HepG2 (cell line): ENCODE measurements at regions not wholly inside any gene's neighbourhood (a gene's known extent, or its start where the extent isn't known, plus 50 kb on each side); places are given as distances from the start of the nearest gene placed in this dataset.

ENCODE experiments used
- ATAC-seq: fragments of 200-7000 bp; cut with Tn5 transposase; 3 replicates; pipeline ENCODE4 v1.9.1; 2020; ENCODE audit warnings: mild to moderate bottlenecking, moderate library complexity
- BruUV-seq: library from RNA; stranded (reverse); fragments of 400-500 nt; replicated peaks from 2 replicates; lab custom pipeline; 2021; lab: Mats Ljungman, UMichigan
- CTCF ChIA-PET: fragments of 300-600 bp; formaldehyde crosslinking; extraction: SDS; loops from one replicate; lab custom pipeline; 2021; ENCODE audit warnings: low total read pairs, inconsistent platforms, low intra/inter-chr PET ratio; lab: Yijun Ruan, JAX
- POLR2A ChIA-PET: fragments of 350-600 bp; sonication (Branson Sonifier 250); formaldehyde crosslinking; loops from one replicate; lab custom pipeline; 2020; ENCODE audit warnings: antibody characterized with exemption, inconsistent platforms; lab: Yijun Ruan, JAX
- DNase-seq: peaks from one replicate; pipeline ENCODE4 v3.0.0-alpha.2; 2015; ENCODE audit warnings: low spot score
- FAIRE-seq: peaks from 3 replicates; lab custom pipeline; 2011; peaks lifted over from hg19 to GRCh38; lab: Jason Lieb, UNC
- H2AFZ ChIP-seq: one replicate; pipeline ENCODE4 v1.6.1; 2011; ENCODE audit warnings: low read length, inconsistent platforms
- H3K27ac ChIP-seq: fragments of 300-600 bp; 3 replicates; pipeline ENCODE4 v1.8.0; 2011; ENCODE audit warnings: mixed run types, mild to moderate bottlenecking, mixed read lengths, low read length, inconsistent platforms; ENCODE audit not compliant: insufficient read depth; ENCODE audit errors: extremely low read length
- H3K27me3 ChIP-seq, 2 experiments: fragments of 200-600 bp in 1 of 2; 2 replicates in 1 of 2; 3 replicates in 1 of 2; pipeline versions ENCODE4 v1.6.0 to v1.8.0; 2011; ENCODE audit warnings: low read length in 2 of 2, mild to moderate bottlenecking in 2 of 2, moderate library complexity in 2 of 2, inconsistent platforms in 1 of 2; ENCODE audit not compliant: insufficient read depth in 2 of 2, control insufficient read depth in 1 of 2
- H3K36me3 ChIP-seq, 2 experiments: fragments of 200-600 bp in 1 of 2; replicated peaks in 1 of 2; 2 replicates in 1 of 2; 3 replicates in 1 of 2; pipeline versions ENCODE4 v1.5.1 to v1.8.0; 2011; ENCODE audit warnings: low read length in 2 of 2, inconsistent platforms in 1 of 2; ENCODE audit not compliant: insufficient read depth in 2 of 2, control insufficient read depth in 1 of 2
- H3K4me1 ChIP-seq: 2 replicates; pipeline ENCODE4 v1.5.1; 2012; ENCODE audit warnings: low read length, inconsistent platforms; ENCODE audit not compliant: insufficient read depth
- H3K4me2 ChIP-seq: 2 replicates; pipeline ENCODE4 v1.6.0; 2011; ENCODE audit warnings: low read depth, low read length, inconsistent platforms
- H3K4me3 ChIP-seq, 3 experiments: fragments of 200-600 bp in 1 of 3; sonication (generic), shearing (Covaris generic) in 1 of 3; replicated peaks in 1 of 3; 2 replicates each; pipeline ENCODE4 v1.5.1; 2011 to 2016; ENCODE audit warnings: low read length in 3 of 3, inconsistent platforms in 2 of 3, low read depth in 2 of 3, mild to moderate bottlenecking in 2 of 3, control low read depth in 1 of 3, mixed read lengths in 1 of 3; ENCODE audit not compliant: insufficient read depth in 1 of 3
- H3K79me2 ChIP-seq: one replicate; pipeline ENCODE4 v1.6.1; 2011; ENCODE audit warnings: low read length, inconsistent platforms; ENCODE audit not compliant: insufficient read depth
- H3K9ac ChIP-seq: 2 replicates; pipeline ENCODE4 v1.6.0; 2011; ENCODE audit warnings: mild to moderate bottlenecking, low read depth, low read length, inconsistent platforms; ENCODE audit not compliant: insufficient read depth
- H3K9me3 ChIP-seq: 2 replicates; pipeline ENCODE4 v1.5.1; 2012; ENCODE audit warnings: mild to moderate bottlenecking, low read length
- H4K20me1 ChIP-seq: 2 replicates; pipeline ENCODE4 v1.6.0; 2011; ENCODE audit warnings: inconsistent platforms, mild to moderate bottlenecking, low read length, moderate library complexity; ENCODE audit not compliant: insufficient read depth
- HNRNPL ChIP-seq: fragments of 200-400 bp; formaldehyde crosslinking; IDR thresholded peaks from 2 replicates; pipeline ENCODE4 v1.6.1; 2017; ENCODE audit warnings: mild to moderate bottlenecking, low read depth, low read length
- JUN ChIP-seq: sonication (generic); formaldehyde crosslinking; IDR thresholded peaks from 2 replicates; pipeline ENCODE4 v1.4.0; 2020; ENCODE audit warnings: mild to moderate bottlenecking, missing genetic modification reagents
- KDM3A ChIP-seq: IDR thresholded peaks from 2 replicates; pipeline ENCODE4 v1.6.1; 2018; ENCODE audit warnings: low read depth, missing compliant biosample characterization
- NAIF1 ChIP-seq: sonication (generic); formaldehyde crosslinking; IDR thresholded peaks from 2 replicates; pipeline ENCODE4 v1.5.0; 2020; ENCODE audit warnings: mild to moderate bottlenecking, missing genetic modification reagents, borderline replicate concordance
- ZNF530 ChIP-seq: sonication (generic); formaldehyde crosslinking; IDR thresholded peaks from 2 replicates; pipeline ENCODE4 v1.5.0; 2020; ENCODE audit warnings: low read depth, mild to moderate bottlenecking, missing genetic modification reagents
- ZNF589 ChIP-seq: sonication (generic); formaldehyde crosslinking; conservative IDR thresholded peaks from 2 replicates; pipeline ENCODE4 v1.8.0; 2022; ENCODE audit warnings: mild to moderate bottlenecking, moderate library complexity, missing genetic modification reagents
- in situ Hi-C: cut with HindIII; loops from 2 replicates; pipeline ENCODE4 v1.10.0; 2017; ENCODE audit warnings: low pct_unique_long_range_greater_than_20kb; ENCODE audit not compliant: extremely low pct_ligation_motif_present
- intact Hi-C: fragments of 100-400 bp; cut with micrococcal nuclease; formaldehyde crosslinking; loops from one replicate; pipeline ENCODE4 v1.10.0; 2022; ENCODE audit not compliant: unreplicated experiment
- TF ChIP-seq, protein P1 (sequence below): sonication (generic); formaldehyde crosslinking; IDR thresholded peaks from 2 replicates; pipeline ENCODE4 v1.4.0; 2020; ENCODE audit warnings: mild to moderate bottlenecking, missing genetic modification reagents, borderline replicate concordance
- TF ChIP-seq, protein P2 (sequence below): sonication (generic); formaldehyde crosslinking; IDR thresholded peaks from 2 replicates; pipeline ENCODE4 v1.8.1; 2022; ENCODE audit warnings: mild to moderate bottlenecking, missing genetic modification reagents
- TF ChIP-seq, protein P3 (sequence below): sonication (generic); formaldehyde crosslinking; IDR thresholded peaks from 2 replicates; pipeline ENCODE4 v1.5.0; 2020; ENCODE audit warnings: mild to moderate bottlenecking, missing genetic modification reagents

DNA sequence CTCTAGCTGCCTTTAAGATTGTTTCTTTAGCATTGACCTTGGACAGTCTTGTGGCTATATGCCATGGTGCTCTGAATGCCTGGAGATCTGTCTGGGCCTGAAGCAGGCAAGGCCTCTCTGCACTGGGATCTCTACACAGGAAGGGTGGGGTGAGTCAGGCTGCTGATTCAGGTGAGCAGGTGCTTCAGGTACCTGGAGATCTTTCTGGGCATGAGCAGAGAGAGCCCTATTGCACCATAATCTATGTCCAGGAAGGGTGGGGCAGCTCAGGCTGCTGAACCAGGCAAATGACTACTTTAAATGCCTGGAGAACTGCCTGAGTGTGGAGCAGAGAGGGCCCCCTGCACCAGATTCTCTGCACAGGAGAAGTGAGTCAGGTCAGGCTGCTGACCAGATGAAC is 94.5 kb downstream of the TPBG start:
- H3K4me3 ChIP-seq = no peak overlapping the region
- no peak overlapping the region for H3K27ac ChIP-seq
- BruUV-seq = no TSS peak
- no peak overlapping the region for H3K4me2 ChIP-seq
- no peaks in the 10 kb centered on the region for H3K9me3 ChIP-seq
- ATAC-seq (no peak), DNase-seq (no peak), FAIRE-seq (no peak)
- in situ Hi-C loops (no loop called here), intact Hi-C loops (no loop called here)
- H3K9ac ChIP-seq = no peak overlapping the region
- CTCF ChIA-PET = no interaction called here
- POLR2A ChIA-PET = no interaction called here
- H3K4me1 ChIP-seq = no peaks in the 10 kb centered on the region
- no peak for TF ChIP-seq JUN (CRISPR knock-in tag)
- TF ChIP-seq HNRNPL = no peak
- TF ChIP-seq ZNF589 (CRISPR knock-in tag) = no peak
- TF ChIP-seq, protein P1, sequence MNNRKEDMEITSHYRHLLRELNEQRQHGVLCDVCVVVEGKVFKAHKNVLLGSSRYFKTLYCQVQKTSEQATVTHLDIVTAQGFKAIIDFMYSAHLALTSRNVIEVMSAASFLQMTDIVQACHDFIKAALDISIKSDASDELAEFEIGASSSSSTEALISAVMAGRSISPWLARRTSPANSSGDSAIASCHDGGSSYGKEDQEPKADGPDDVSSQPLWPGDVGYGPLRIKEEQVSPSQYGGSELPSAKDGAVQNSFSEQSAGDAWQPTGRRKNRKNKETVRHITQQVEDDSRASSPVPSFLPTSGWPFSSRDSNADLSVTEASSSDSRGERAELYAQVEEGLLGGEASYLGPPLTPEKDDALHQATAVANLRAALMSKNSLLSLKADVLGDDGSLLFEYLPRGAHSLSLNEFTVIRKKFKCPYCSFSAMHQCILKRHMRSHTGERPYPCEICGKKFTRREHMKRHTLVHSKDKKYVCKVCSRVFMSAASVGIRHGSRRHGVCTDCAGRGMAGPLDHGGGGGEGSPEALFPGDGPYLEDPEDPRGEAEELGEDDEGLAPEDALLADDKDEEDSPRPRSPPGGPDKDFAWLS (CRISPR knock-in tag) = no peak
- TF ChIP-seq ZNF530 (CRISPR knock-in tag) = no peak
- TF ChIP-seq, protein P2, sequence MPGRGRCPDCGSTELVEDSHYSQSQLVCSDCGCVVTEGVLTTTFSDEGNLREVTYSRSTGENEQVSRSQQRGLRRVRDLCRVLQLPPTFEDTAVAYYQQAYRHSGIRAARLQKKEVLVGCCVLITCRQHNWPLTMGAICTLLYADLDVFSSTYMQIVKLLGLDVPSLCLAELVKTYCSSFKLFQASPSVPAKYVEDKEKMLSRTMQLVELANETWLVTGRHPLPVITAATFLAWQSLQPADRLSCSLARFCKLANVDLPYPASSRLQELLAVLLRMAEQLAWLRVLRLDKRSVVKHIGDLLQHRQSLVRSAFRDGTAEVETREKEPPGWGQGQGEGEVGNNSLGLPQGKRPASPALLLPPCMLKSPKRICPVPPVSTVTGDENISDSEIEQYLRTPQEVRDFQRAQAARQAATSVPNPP = no peak
- TF ChIP-seq, protein P3, sequence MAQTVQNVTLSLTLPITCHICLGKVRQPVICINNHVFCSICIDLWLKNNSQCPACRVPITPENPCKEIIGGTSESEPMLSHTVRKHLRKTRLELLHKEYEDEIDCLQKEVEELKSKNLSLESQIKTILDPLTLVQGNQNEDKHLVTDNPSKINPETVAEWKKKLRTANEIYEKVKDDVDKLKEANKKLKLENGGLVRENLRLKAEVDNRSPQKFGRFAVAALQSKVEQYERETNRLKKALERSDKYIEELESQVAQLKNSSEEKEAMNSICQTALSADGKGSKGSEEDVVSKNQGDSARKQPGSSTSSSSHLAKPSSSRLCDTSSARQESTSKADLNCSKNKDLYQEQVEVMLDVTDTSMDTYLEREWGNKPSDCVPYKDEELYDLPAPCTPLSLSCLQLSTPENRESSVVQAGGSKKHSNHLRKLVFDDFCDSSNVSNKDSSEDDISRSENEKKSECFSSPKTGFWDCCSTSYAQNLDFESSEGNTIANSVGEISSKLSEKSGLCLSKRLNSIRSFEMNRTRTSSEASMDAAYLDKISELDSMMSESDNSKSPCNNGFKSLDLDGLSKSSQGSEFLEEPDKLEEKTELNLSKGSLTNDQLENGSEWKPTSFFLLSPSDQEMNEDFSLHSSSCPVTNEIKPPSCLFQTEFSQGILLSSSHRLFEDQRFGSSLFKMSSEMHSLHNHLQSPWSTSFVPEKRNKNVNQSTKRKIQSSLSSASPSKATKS = no peak
- no peak for TF ChIP-seq NAIF1
- TF ChIP-seq KDM3A = no peak
- H3K79me2 ChIP-seq = no peaks in the 10 kb centered on the region
- no peaks in the 10 kb centered on the region for H3K27me3 ChIP-seq
- H2AFZ ChIP-seq = no peak overlapping the region
- no peaks in the 10 kb centered on the region for H4K20me1 ChIP-seq
- no peaks in the 10 kb centered on the region for H3K36me3 ChIP-seq
